Progenitor cell of endocrine pancreas (in vitro differentiated cells): ENCODE measurements at regions not wholly inside any gene's neighbourhood (a gene's known extent, or its start where the extent isn't known, plus 50 kb on each side); places are given as distances from the start of the nearest gene placed in this dataset.

Source experiments
- DNase-seq: peaks from one replicate; pipeline ENCODE4 v3.0.0; 2021; ENCODE audit warnings: low spot score; ENCODE audit not compliant: unreplicated experiment
- H3K27ac Mint-ChIP-seq: 2 replicates; pipeline ENCODE4 v1.8.0; 2021; ENCODE audit warnings: mild to moderate bottlenecking, moderate library complexity, mixed read lengths
- H3K27me3 Mint-ChIP-seq: 2 replicates; pipeline ENCODE4 v1.8.0; 2021; ENCODE audit warnings: mixed read lengths
- H3K36me3 Mint-ChIP-seq: 2 replicates; pipeline ENCODE4 v1.8.0; 2022; ENCODE audit warnings: mixed read lengths; ENCODE audit not compliant: insufficient read depth
- H3K4me1 Mint-ChIP-seq: 2 replicates; pipeline ENCODE4 v1.8.0; 2021; ENCODE audit warnings: low read depth, mixed read lengths
- H3K4me3 Mint-ChIP-seq: 2 replicates; pipeline ENCODE4 v1.8.0; 2021; ENCODE audit warnings: low read depth, mild to moderate bottlenecking, moderate library complexity, mixed read lengths
- H3K9me3 Mint-ChIP-seq: 2 replicates; pipeline ENCODE4 v1.8.0; 2021; ENCODE audit warnings: low read depth, mixed read lengths
- CTCF ChIP-seq: fragments of 200-600 bp; sonication (generic); IDR thresholded peaks from one replicate; pipeline ENCODE4 v1.5.0; 2021; ENCODE audit warnings: antibody characterized with exemption, mild to moderate bottlenecking; ENCODE audit not compliant: unreplicated experiment

- no peaks in the 10 kb centered on the region for H3K27me3 Mint-ChIP-seq
- no peak for DNase-seq
- no peak overlapping the region for H3K4me3 Mint-ChIP-seq
- peaks cover 6% of the 10 kb centered on the region for H3K9me3 Mint-ChIP-seq
- H3K27ac Mint-ChIP-seq = no peak overlapping the region
- no peak for TF ChIP-seq CTCF
- H3K36me3 Mint-ChIP-seq = no peaks in the 10 kb centered on the region
- no peaks in the 10 kb centered on the region for H3K4me1 Mint-ChIP-seq
These were observed 55.0 kb upstream of the CXXC4 start for GRCh38 chr4:104549736-104550135.

DNA sequence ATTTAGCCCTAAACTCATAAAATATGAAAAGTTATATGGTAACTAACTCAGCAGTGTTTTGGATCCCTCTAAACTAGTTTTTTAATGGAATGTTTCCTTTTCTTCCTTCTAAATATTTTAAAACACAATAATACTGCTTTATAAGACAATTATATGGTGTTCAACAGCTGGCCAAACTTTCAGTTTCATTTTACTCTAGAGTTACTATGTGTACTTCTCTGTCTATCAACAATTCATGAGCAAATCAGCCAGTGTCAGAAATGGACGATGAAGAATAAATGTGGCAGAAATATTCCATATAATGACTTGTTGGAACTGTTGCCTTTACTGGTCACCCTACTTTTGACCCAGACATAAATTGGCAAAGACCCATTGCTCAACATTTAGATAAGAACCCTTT lies 64.8 kb upstream of the CXXC4 start:
- H3K27ac Mint-ChIP-seq = no peak overlapping the region
- peaks cover 10% of the 10 kb centered on the region for H3K9me3 Mint-ChIP-seq
- no peak for TF ChIP-seq CTCF
- H3K36me3 Mint-ChIP-seq = no peaks in the 10 kb centered on the region
- no peaks in the 10 kb centered on the region for H3K27me3 Mint-ChIP-seq
- no peaks in the 10 kb centered on the region for H3K4me1 Mint-ChIP-seq
- no peak overlapping the region for H3K4me3 Mint-ChIP-seq
- no peak for DNase-seq

- Mint-ChIP-seq H3K9me3 (no peaks in the 10 kb centered on the region), H3K27ac (peak overlapping the region; percentile 14), H3K27me3 (no peaks in the 10 kb centered on the region), H3K4me1 (peaks cover 1% of the 10 kb centered on the region), H3K4me3 (no peak overlapping the region), H3K36me3 (no peaks in the 10 kb centered on the region)
- DNase-seq = no peak
- TF ChIP-seq CTCF = no peak
These were observed 76.6 kb upstream of the CXXC4 start for GRCh38 chr4:104571341-104571740.

DNA sequence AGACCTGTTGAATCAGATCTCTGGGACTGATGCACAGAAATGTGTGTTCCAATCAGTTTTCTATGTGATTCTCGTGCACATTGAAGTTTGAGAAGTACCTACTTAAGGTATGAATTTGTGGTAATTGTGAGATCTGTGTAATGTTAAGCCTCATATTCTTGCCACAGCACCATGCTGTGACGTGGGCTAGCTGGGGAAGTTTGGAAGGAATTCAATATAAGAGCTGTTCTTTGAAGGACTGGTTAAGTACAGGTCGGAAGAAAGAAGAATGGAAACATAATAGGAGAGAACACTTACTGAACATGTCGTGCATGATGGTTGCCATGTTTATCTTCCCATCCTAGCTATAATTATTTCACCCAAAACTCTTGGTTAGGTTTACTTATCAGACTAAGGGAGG lies 79.7 kb upstream of the CXXC4 start:
- Mint-ChIP-seq H3K27me3 (no peaks in the 10 kb centered on the region), H3K36me3 (no peaks in the 10 kb centered on the region), H3K4me3 (no peak overlapping the region), H3K9me3 (no peaks in the 10 kb centered on the region), H3K27ac (no peak overlapping the region), H3K4me1 (no peaks in the 10 kb centered on the region)
- TF ChIP-seq CTCF = no peak
- no peak for DNase-seq

- H3K36me3 Mint-ChIP-seq = no peaks in the 10 kb centered on the region
- no peaks in the 10 kb centered on the region for H3K27me3 Mint-ChIP-seq
- TF ChIP-seq CTCF = no peak
- DNase-seq = no peak
- H3K4me3 Mint-ChIP-seq = no peak overlapping the region
- no peak overlapping the region for H3K27ac Mint-ChIP-seq
- no peaks in the 10 kb centered on the region for H3K4me1 Mint-ChIP-seq
- peaks cover under 1% of the 10 kb centered on the region for H3K9me3 Mint-ChIP-seq
These were observed 80.6 kb upstream of the CXXC4 start for GRCh38 chr4:104575278-104575677.
